ENCODE measurements at regions not wholly inside any gene's neighbourhood (a gene's known extent, or its start where the extent isn't known, plus 50 kb on each side); places are given as distances from the start of the nearest gene placed in this dataset.

DNA sequence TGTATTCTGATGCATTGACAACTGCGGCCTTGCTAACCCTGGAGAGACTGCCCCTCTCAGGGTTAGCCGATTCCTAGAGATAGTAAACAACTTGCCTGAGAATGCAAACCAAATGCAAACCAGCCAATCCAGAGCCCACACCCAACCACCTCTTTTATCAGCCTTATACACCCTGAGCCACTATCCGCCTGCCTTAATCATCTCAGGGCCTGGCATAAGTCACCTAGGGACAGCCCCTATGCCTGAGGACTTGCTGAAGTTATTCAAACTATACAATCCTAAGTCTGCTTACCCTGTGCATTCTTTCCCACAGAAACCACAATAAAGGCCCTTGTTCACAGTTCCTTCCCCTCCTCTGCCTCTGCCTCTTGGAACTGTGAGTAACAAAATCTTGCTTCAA lies 177.2 kb downstream of the KCNA5 start:
- no peak for DNase-seq (ENCODE audit: low spot score in 2 of 2)
- Histone ChIP-seq H3K27ac (no peak overlapping the region), H3K4me1 (no peaks in the 10 kb centered on the region), H3K4me3 (no peak overlapping the region), H3K27me3 (no peaks in the 10 kb centered on the region), H3K36me3 (no peaks in the 10 kb centered on the region), H3K9me3 (no peaks in the 10 kb centered on the region)
- intact Hi-C loops (cut with DNase I): no loop called here
- TF ChIP-seq CTCF (IDR thresholded peaks at IDR 0.05): no peak

- no peak for TF ChIP-seq CTCF (IDR thresholded peaks at IDR 0.05)
- no peaks in the 10 kb centered on the region for H3K27me3 ChIP-seq
- H3K9me3 ChIP-seq: no peaks in the 10 kb centered on the region
- H3K36me3 ChIP-seq: no peaks in the 10 kb centered on the region
- H3K27ac ChIP-seq: no peak overlapping the region
- H3K4me3 ChIP-seq: no peak overlapping the region
- DNase-seq (ENCODE audit: low spot score in 2 of 2): no peak
- no peaks in the 10 kb centered on the region for H3K4me1 ChIP-seq
- intact Hi-C loops (cut with DNase I): no loop called here
Measured at GRCh38 chr12:5222011-5222461, 178.4 kb downstream of the KCNA5 start.

- H3K27ac ChIP-seq: no peak overlapping the region
- no peaks in the 10 kb centered on the region for H3K4me1 ChIP-seq
- intact Hi-C loops (cut with DNase I): no loop called here
- H3K27me3 ChIP-seq: no peaks in the 10 kb centered on the region
- no peaks in the 10 kb centered on the region for H3K9me3 ChIP-seq
- DNase-seq (ENCODE audit: low spot score in 2 of 2): no peak
- no peak for TF ChIP-seq CTCF (IDR thresholded peaks at IDR 0.05)
- no peak overlapping the region for H3K4me3 ChIP-seq
- no peaks in the 10 kb centered on the region for H3K36me3 ChIP-seq
Measured at GRCh38 chr12:5222729-5223128, 179.1 kb downstream of the KCNA5 start.

DNA sequence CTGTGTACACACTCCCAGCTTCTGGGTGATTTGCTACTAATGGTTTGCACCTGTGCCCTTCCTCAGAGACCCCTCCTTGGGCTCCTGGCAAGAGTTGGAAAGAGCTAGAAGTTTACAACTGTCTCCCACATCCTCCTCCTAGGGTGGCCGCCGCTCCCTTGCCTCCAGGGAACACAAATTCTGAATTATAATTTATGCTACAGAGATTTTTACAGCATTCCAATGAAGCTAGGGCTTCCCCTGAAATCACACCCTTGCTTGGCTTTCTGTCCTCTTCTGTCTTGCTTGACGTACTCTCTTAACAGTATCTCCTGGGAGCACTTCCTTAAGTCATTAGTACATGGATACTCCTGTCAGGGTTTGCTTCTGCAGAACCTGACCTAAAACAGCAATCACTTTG lies 180.2 kb downstream of the KCNA5 start:
- no peak for TF ChIP-seq CTCF (IDR thresholded peaks at IDR 0.05)
- H3K27me3 ChIP-seq: no peaks in the 10 kb centered on the region
- no peak for DNase-seq (ENCODE audit: low spot score in 2 of 2)
- H3K4me1 ChIP-seq: no peaks in the 10 kb centered on the region
- no peak overlapping the region for H3K4me3 ChIP-seq
- H3K9me3 ChIP-seq: no peaks in the 10 kb centered on the region
- intact Hi-C loops (cut with DNase I): no loop called here
- H3K27ac ChIP-seq: no peak overlapping the region
- H3K36me3 ChIP-seq: no peaks in the 10 kb centered on the region

GRCh38 chr12:5226581-5226980 lies 182.9 kb downstream of the KCNA5 start:
- Histone ChIP-seq H3K27me3 (no peaks in the 10 kb centered on the region), H3K4me1 (no peaks in the 10 kb centered on the region), H3K9me3 (no peaks in the 10 kb centered on the region), H3K36me3 (no peaks in the 10 kb centered on the region), H3K4me3 (no peak overlapping the region), H3K27ac (no peak overlapping the region)
- DNase-seq (ENCODE audit: low spot score in 2 of 2): no peak
- no peak for TF ChIP-seq CTCF (IDR thresholded peaks at IDR 0.05)
- intact Hi-C loops (cut with DNase I): no loop called here

DNA sequence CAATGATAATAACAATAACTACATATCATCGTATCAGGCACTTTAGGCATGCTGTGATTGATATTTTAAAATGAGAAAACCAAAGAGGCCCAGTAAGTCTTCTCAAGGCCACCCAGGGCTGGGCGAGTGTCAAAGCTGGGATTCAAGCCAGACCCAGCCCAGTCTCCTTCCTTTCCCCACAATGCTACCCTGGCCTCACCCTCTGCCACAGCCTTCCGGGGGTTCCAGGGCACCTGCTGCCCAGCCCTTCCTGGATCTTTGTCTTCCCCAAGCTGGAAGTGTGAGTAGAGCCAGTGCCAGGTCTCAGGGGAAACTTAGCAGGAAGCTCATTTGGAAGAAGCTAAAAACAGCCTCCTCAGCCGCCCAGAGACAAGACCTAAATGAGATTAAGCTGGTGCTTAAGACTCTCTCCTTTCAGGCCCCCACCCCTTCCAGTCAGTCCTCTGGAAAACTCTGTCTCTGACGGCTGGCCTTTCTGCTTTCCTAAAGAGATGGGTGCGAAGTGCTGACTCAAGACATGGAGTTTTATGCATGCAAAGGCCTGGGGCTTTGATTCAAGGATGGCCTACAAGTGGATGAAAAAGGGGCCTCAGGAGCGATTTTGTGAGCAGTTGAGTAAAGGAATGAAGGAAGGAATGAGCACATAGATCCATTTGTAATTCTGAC lies 184.2 kb downstream of the KCNA5 start:
- TF ChIP-seq CTCF (IDR thresholded peaks at IDR 0.05): no peak
- Histone ChIP-seq H3K9me3 (no peaks in the 10 kb centered on the region), H3K4me1 (no peaks in the 10 kb centered on the region), H3K27me3 (no peaks in the 10 kb centered on the region), H3K4me3 (no peak overlapping the region), H3K27ac (no peak overlapping the region), H3K36me3 (no peaks in the 10 kb centered on the region)
- DNase-seq (ENCODE audit: low spot score in 2 of 2): no peak
- intact Hi-C loops (cut with DNase I): no loop called here

Data from ascending aorta (tissue), 2 donors.